HepG2 (cell line): ENCODE measurements at regions not wholly inside any gene's neighbourhood (a gene's known extent, or its start where the extent isn't known, plus 50 kb on each side); places are given as distances from the start of the nearest gene placed in this dataset.
A peak's percentile ranks its signal among the peaks of the same experiment; 100 is the strongest.

ENCODE experiments used
- BCL6 ChIP-seq: IDR thresholded peaks from 2 replicates; pipeline ENCODE4 v1.6.1; 2016; ENCODE audit warnings: missing genetic modification reagents, missing compliant biosample characterization
- FOSL2 ChIP-seq: sonication (generic); formaldehyde crosslinking; IDR thresholded peaks from 2 replicates; pipeline ENCODE4 v1.4.0; 2020; ENCODE audit warnings: missing genetic modification reagents
- FOXA3 ChIP-seq: IDR thresholded peaks from 2 replicates; pipeline ENCODE4 v1.6.1; 2016; ENCODE audit warnings: missing genetic modification reagents, missing compliant biosample characterization
- GATAD2A ChIP-seq: IDR thresholded peaks from 2 replicates; pipeline ENCODE4 v1.6.1; 2016
- GPN1 ChIP-seq: sonication (generic); formaldehyde crosslinking; IDR thresholded peaks from 2 replicates; pipeline ENCODE4 v1.5.1; 2020; ENCODE audit warnings: missing genetic modification reagents, borderline replicate concordance
- JUND ChIP-seq: sonication (generic); formaldehyde crosslinking; IDR thresholded peaks from 2 replicates; pipeline ENCODE4 v1.8.0; 2022; ENCODE audit warnings: mild to moderate bottlenecking, missing genetic modification reagents
- NCOA5 ChIP-seq: sonication (generic); formaldehyde crosslinking; IDR thresholded peaks from 2 replicates; pipeline ENCODE4 v1.4.0; 2020; ENCODE audit warnings: missing genetic modification reagents
- POLR2AphosphoS2 ChIP-seq: IDR thresholded peaks from 2 replicates; pipeline ENCODE4 v1.6.1; 2011; ENCODE audit warnings: low read depth, low read length, improper control_type of control experiment
- SAFB2 ChIP-seq: sonication (generic); formaldehyde crosslinking; IDR thresholded peaks from 2 replicates; pipeline ENCODE4 v1.5.1; 2020; ENCODE audit warnings: missing genetic modification reagents, low read depth, mild to moderate bottlenecking, borderline replicate concordance
- SOX13 ChIP-seq, 3 experiments: fragments of 450-650 bp in 1 of 3; sonication (generic) in 1 of 3; formaldehyde crosslinking in 1 of 3; IDR thresholded peaks in 2 of 3; conservative IDR thresholded peaks in 1 of 3; 2 replicates each; pipeline versions ENCODE4 v1.5.0 to v1.6.1; 2016 to 2020; ENCODE audit warnings: antibody characterized with exemption in 1 of 3, mild to moderate bottlenecking in 1 of 3, missing compliant biosample characterization in 1 of 3, missing genetic modification reagents in 1 of 3, moderate library complexity in 1 of 3
- SOX5 ChIP-seq: IDR thresholded peaks from 2 replicates; pipeline ENCODE4 v1.6.1; 2016; ENCODE audit warnings: borderline replicate concordance
- ZNF816 ChIP-seq: sonication (generic); formaldehyde crosslinking; IDR thresholded peaks from 2 replicates; pipeline ENCODE4 v1.8.0; 2022; ENCODE audit warnings: missing genetic modification reagents, mild to moderate bottlenecking, borderline replicate concordance
- TF ChIP-seq, protein P1 (sequence below): sonication (generic); formaldehyde crosslinking; IDR thresholded peaks from 2 replicates; pipeline ENCODE4 v1.4.0; 2020; ENCODE audit warnings: missing genetic modification reagents
- TF ChIP-seq, protein P2 (sequence below): IDR thresholded peaks from 2 replicates; pipeline ENCODE4 v1.4.0; 2020; ENCODE audit warnings: mild to moderate bottlenecking, missing genetic modification reagents

DNA sequence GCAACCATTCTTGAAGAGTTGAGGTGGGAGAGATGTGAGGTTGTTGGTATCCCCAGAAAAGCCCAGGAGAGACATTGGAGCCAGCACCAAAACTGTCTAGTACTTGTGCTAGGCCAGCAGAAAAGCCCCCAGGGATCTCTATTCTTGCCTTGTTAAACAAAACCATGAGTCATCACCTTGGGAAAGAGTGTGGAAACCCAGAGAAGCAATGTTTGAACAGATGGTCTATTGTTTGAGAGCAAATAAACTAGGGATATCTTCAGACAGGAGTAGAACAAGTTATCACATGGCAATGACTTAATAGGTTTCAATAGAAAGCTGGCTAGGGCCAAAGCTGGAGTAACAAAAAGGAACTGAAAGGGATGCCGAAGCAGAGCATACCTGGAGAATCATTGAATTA, 195.7 kb upstream of the CASK start (continued):
- TF ChIP-seq SAFB2 (no peak), SOX5 (peak; percentile 64; the same call in 1 of the 2 replicates), BCL6 (CRISPR knock-in tag) (0 out of 2 replicates have a peak, but pooled peaks have one; percentile 27), JUND (CRISPR knock-in tag) (peak; percentile 62; the same call in 1 of the 2 replicates), GPN1 (CRISPR knock-in tag) (no peak), FOSL2 (CRISPR knock-in tag) (peak; percentile 83), GATAD2A (CRISPR knock-in tag) (0 out of 2 replicates have a peak, but pooled peaks have one; percentile 19), FOXA3 (CRISPR knock-in tag) (peak; percentile 61; the same call in 1 of the 2 replicates), POLR2AphosphoS2 (no peak), ZNF816 (CRISPR knock-in tag) (no peak), NCOA5 (no peak), SOX13 (IDR thresholded peaks at IDR 0.05) (no peak), SOX13 (CRISPR knock-in tag; conservative IDR thresholded peaks at IDR 0.05 in 1 of 2, IDR thresholded peaks at IDR 0.05 in 1 of 2) (peak in 1 of 2 experiments; percentile 77; a peak in 2 of 4 replicates)
- TF ChIP-seq, protein P1, sequence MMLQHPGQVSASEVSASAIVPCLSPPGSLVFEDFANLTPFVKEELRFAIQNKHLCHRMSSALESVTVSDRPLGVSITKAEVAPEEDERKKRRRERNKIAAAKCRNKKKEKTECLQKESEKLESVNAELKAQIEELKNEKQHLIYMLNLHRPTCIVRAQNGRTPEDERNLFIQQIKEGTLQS (CRISPR knock-in tag) = peak; percentile 83
- TF ChIP-seq, protein P2, sequence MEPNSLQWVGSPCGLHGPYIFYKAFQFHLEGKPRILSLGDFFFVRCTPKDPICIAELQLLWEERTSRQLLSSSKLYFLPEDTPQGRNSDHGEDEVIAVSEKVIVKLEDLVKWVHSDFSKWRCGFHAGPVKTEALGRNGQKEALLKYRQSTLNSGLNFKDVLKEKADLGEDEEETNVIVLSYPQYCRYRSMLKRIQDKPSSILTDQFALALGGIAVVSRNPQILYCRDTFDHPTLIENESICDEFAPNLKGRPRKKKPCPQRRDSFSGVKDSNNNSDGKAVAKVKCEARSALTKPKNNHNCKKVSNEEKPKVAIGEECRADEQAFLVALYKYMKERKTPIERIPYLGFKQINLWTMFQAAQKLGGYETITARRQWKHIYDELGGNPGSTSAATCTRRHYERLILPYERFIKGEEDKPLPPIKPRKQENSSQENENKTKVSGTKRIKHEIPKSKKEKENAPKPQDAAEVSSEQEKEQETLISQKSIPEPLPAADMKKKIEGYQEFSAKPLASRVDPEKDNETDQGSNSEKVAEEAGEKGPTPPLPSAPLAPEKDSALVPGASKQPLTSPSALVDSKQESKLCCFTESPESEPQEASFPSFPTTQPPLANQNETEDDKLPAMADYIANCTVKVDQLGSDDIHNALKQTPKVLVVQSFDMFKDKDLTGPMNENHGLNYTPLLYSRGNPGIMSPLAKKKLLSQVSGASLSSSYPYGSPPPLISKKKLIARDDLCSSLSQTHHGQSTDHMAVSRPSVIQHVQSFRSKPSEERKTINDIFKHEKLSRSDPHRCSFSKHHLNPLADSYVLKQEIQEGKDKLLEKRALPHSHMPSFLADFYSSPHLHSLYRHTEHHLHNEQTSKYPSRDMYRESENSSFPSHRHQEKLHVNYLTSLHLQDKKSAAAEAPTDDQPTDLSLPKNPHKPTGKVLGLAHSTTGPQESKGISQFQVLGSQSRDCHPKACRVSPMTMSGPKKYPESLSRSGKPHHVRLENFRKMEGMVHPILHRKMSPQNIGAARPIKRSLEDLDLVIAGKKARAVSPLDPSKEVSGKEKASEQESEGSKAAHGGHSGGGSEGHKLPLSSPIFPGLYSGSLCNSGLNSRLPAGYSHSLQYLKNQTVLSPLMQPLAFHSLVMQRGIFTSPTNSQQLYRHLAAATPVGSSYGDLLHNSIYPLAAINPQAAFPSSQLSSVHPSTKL (CRISPR knock-in tag) = peak; percentile 52; the same call in 1 of the 2 replicates
